MCF 10A (cell line): ENCODE measurements at regions not wholly inside any gene's neighbourhood (a gene's known extent, or its start where the extent isn't known, plus 50 kb on each side); places are given as distances from the start of the nearest gene placed in this dataset.
A peak's percentile ranks its signal among the peaks of the same experiment; 100 is the strongest.

ENCODE experiments used
- BruUV-seq: library from RNA; stranded (reverse); fragments of 400-500 nt; replicated peaks from 2 replicates; lab custom pipeline; 2021; lab: Mats Ljungman, UMichigan
- CTCF ChIA-PET: fragments of 300-600 bp; sonication (Branson Sonifier 250); formaldehyde crosslinking; extraction: SDS; loops from one replicate; lab custom pipeline; 2021; ENCODE audit warnings: antibody characterized with exemption, inconsistent platforms; lab: Yijun Ruan, JAX
- POLR2A ChIA-PET: fragments of 300-600, 350-650 bp; sonication (Branson Sonifier 250); formaldehyde crosslinking; extraction: SDS; loops from one replicate; lab custom pipeline; 2020; ENCODE audit warnings: antibody characterized with exemption, inconsistent platforms; lab: Yijun Ruan, JAX
- DNase-seq: peaks from one replicate; pipeline ENCODE4 v3.0.0-alpha.2; 2018; ENCODE audit not compliant: unreplicated experiment
- H3K27ac Mint-ChIP-seq: one replicate; pipeline ENCODE4 v1.8.0; 2022; ENCODE audit warnings: mild to moderate bottlenecking, low read depth, mixed read lengths; ENCODE audit not compliant: unreplicated experiment
- H3K27me3 Mint-ChIP-seq: one replicate; pipeline ENCODE4 v1.8.0; 2022; ENCODE audit warnings: mixed read lengths; ENCODE audit not compliant: insufficient read depth, unreplicated experiment
- H3K36me3 Mint-ChIP-seq: one replicate; pipeline ENCODE4 v1.8.0; 2022; ENCODE audit warnings: mild to moderate bottlenecking, moderate library complexity, mixed read lengths; ENCODE audit not compliant: insufficient read depth, unreplicated experiment
- H3K4me1 Mint-ChIP-seq: one replicate; pipeline ENCODE4 v1.8.0; 2022; ENCODE audit warnings: mixed read lengths; ENCODE audit not compliant: insufficient read depth, unreplicated experiment
- H3K4me3 Mint-ChIP-seq: one replicate; pipeline ENCODE4 v1.8.0; 2022; ENCODE audit warnings: mild to moderate bottlenecking, moderate library complexity, mixed read lengths; ENCODE audit not compliant: unreplicated experiment
- H3K9me3 Mint-ChIP-seq: one replicate; pipeline ENCODE4 v1.8.0; 2022; ENCODE audit warnings: mixed read lengths; ENCODE audit not compliant: unreplicated experiment
- CTCF ChIP-seq: fragments of 200-600 bp; IDR thresholded peaks from one replicate; pipeline ENCODE4 v1.8.0; 2022; ENCODE audit warnings: antibody characterized with exemption, mild to moderate bottlenecking; ENCODE audit not compliant: unreplicated experiment
- intact Hi-C: fragments of 100-400 bp; cut with micrococcal nuclease; formaldehyde crosslinking; loops from 2 replicates; pipeline ENCODE4 v1.14.1; 2022

GRCh38 chr3:17832016-17832415, 89.6 kb upstream of the TBC1D5 start:
- no peaks in the 10 kb centered on the region for H3K27me3 Mint-ChIP-seq
- no peak overlapping the region for H3K4me3 Mint-ChIP-seq
- POLR2A ChIA-PET = interaction anchor here (1.7 kb wide), 1 partner anchor 89 kb away, joined by 8 read pairs; the partner anchor contains the start of gene TBC1D5
- CTCF ChIA-PET = interaction anchor here (0.6 to 3.1 kb wide), 3 partner anchors 9 to 401 kb away, joined by 3 to 36 read pairs (median 3); no protein-coding TSS in a partner anchor
- peaks cover 20% of the 10 kb centered on the region for H3K4me1 Mint-ChIP-seq
- TF ChIP-seq CTCF = no peak
- BruUV-seq = no TSS peak
- no peak overlapping the region for H3K27ac Mint-ChIP-seq
- intact Hi-C loops = loop anchor here (5.0 kb wide), 1 partner anchor 90 kb away; the partner anchor contains the start of gene TBC1D5
- peak; percentile 19 for DNase-seq
- H3K9me3 Mint-ChIP-seq = no peaks in the 10 kb centered on the region
- H3K36me3 Mint-ChIP-seq = no peaks in the 10 kb centered on the region

DNA sequence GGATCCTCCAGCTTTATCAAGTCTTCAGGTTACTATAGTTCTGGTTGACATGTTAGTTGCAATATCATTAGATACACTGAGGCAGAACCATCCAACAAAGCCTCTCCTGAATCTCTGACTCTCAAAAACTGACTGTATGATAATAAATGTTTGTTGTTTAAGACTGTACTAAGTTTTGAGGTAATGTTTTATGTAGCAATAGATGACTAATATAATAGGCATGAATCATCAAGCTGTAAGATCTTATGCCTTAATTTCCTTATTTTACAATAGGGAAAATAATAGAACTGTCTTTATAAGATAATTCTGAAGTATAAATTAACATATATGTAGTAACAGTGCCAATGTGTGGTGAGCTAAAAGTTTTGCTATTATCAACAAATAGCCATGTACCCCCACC, 88.9 kb upstream of the TBC1D5 start:
- no peak for TF ChIP-seq CTCF
- H3K36me3 Mint-ChIP-seq = no peaks in the 10 kb centered on the region
- no peak overlapping the region for H3K27ac Mint-ChIP-seq
- peak; percentile 30 for DNase-seq
- H3K9me3 Mint-ChIP-seq = no peaks in the 10 kb centered on the region
- POLR2A ChIA-PET = interaction anchor here (0.6 to 1.7 kb wide), 3 partner anchors 9 to 89 kb away, joined by 3 to 8 read pairs (median 3); partner anchors contain the start of gene TBC1D5
- CTCF ChIA-PET = interaction anchor here (3.1 kb wide), 1 partner anchor 10 kb away, joined by 36 read pairs; no protein-coding TSS in a partner anchor
- H3K4me1 Mint-ChIP-seq = peaks cover 20% of the 10 kb centered on the region
- no peak overlapping the region for H3K4me3 Mint-ChIP-seq
- BruUV-seq = no TSS peak
- intact Hi-C loops = loop anchor here (5.0 kb wide), 1 partner anchor 89 kb away; the partner anchor contains the start of gene TBC1D5
- no peaks in the 10 kb centered on the region for H3K27me3 Mint-ChIP-seq

DNA sequence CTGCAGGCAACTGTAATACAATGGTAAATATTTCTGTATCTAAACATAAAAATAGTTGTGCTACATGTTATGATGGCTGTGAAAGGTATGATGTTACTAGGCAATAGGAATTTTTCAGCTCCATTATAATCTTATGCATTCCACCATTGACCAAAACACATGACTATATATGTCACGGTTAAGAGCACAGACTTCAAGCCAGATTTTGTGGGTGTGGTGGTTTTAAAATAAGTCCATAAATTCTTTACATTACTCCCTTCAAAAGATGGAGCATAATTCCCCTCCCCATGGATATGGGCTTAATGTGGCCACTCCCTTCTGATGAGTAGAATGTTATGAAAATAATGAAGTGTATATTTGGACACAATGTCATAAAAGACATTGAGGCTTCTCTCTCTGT, 88.4 kb upstream of the TBC1D5 start:
- ChIA-PET CTCF (interaction anchor here (1.0 to 3.1 kb wide), 3 partner anchors 11 to 187 kb away, joined by 3 to 36 read pairs (median 3); no protein-coding TSS in a partner anchor), POLR2A (interaction anchor here (0.9 to 1.7 kb wide), 2 partner anchors 9 to 88 kb away, joined by 3 to 8 read pairs; partner anchors contain the start of gene TBC1D5)
- Mint-ChIP-seq H3K36me3 (no peaks in the 10 kb centered on the region), H3K27me3 (no peaks in the 10 kb centered on the region), H3K27ac (no peak overlapping the region), H3K4me1 (peaks cover 20% of the 10 kb centered on the region), H3K4me3 (no peak overlapping the region), H3K9me3 (no peaks in the 10 kb centered on the region)
- intact Hi-C loops = loop anchor here (5.0 kb wide), 1 partner anchor 88 kb away; the partner anchor contains the start of gene TBC1D5
- DNase-seq = no peak
- no TSS peak for BruUV-seq
- TF ChIP-seq CTCF = no peak

- Mint-ChIP-seq H3K4me1 (peaks cover 13% of the 10 kb centered on the region), H3K27me3 (no peaks in the 10 kb centered on the region), H3K27ac (no peak overlapping the region), H3K9me3 (no peaks in the 10 kb centered on the region), H3K4me3 (no peak overlapping the region), H3K36me3 (no peaks in the 10 kb centered on the region)
- intact Hi-C loops = no loop called here
- TF ChIP-seq CTCF = no peak
- ChIA-PET POLR2A (no interaction called here), CTCF (interaction anchor here (3.3 kb wide), 1 partner anchor 13 kb away, joined by 23 read pairs; no protein-coding TSS in a partner anchor)
- no TSS peak for BruUV-seq
- no peak for DNase-seq
These were observed 86.0 kb upstream of the TBC1D5 start for GRCh38 chr3:17828388-17828787.
